ENCODE measurements at regions not wholly inside any gene's neighbourhood (a gene's known extent, or its start where the extent isn't known, plus 50 kb on each side); places are given as distances from the start of the nearest gene placed in this dataset.

DNA sequence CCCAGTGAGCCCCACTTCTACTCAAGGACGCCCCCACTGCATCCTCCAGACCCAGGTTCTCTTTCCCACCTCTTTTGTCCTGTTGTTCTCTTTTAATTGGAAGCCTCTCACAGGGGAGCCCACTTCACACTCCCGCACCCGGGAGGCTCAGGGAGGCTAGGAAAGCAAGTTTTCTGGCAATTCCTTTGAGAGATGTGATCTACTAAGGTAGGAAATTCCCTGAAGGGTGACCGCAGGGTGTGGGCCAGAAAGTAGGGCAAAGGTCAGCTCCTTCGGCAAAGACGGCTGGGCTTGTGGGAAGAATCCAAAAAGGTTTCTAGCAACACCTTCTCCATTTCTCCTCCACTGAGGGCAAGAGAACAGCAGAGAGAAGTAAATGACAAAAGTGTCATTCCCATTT, 98.1 kb upstream of the PTPN1 start:
- TF ChIP-seq, protein P1, sequence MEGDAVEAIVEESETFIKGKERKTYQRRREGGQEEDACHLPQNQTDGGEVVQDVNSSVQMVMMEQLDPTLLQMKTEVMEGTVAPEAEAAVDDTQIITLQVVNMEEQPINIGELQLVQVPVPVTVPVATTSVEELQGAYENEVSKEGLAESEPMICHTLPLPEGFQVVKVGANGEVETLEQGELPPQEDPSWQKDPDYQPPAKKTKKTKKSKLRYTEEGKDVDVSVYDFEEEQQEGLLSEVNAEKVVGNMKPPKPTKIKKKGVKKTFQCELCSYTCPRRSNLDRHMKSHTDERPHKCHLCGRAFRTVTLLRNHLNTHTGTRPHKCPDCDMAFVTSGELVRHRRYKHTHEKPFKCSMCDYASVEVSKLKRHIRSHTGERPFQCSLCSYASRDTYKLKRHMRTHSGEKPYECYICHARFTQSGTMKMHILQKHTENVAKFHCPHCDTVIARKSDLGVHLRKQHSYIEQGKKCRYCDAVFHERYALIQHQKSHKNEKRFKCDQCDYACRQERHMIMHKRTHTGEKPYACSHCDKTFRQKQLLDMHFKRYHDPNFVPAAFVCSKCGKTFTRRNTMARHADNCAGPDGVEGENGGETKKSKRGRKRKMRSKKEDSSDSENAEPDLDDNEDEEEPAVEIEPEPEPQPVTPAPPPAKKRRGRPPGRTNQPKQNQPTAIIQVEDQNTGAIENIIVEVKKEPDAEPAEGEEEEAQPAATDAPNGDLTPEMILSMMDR (IDR thresholded peaks at IDR 0.05) = no peak
- TF ChIP-seq, protein P2, sequence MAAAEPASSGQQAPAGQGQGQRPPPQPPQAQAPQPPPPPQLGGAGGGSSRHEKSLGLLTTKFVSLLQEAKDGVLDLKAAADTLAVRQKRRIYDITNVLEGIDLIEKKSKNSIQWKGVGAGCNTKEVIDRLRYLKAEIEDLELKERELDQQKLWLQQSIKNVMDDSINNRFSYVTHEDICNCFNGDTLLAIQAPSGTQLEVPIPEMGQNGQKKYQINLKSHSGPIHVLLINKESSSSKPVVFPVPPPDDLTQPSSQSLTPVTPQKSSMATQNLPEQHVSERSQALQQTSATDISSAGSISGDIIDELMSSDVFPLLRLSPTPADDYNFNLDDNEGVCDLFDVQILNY (CRISPR knock-in tag; IDR thresholded peaks at IDR 0.05) = no peak
- TF ChIP-seq ZNF138 (CRISPR knock-in tag; conservative IDR thresholded peaks at IDR 0.05) (no peak), CREB1 (CRISPR knock-in tag; IDR thresholded peaks at IDR 0.05) (no peak), SMAD4 (CRISPR knock-in tag; IDR thresholded peaks at IDR 0.05) (no peak), ELF4 (CRISPR knock-in tag; IDR thresholded peaks at IDR 0.05; ENCODE audit: low read depth) (no peak), NFYB (CRISPR knock-in tag; conservative IDR thresholded peaks at IDR 0.05; ENCODE audit: low read depth) (no peak)
- TF ChIP-seq, protein P3, sequence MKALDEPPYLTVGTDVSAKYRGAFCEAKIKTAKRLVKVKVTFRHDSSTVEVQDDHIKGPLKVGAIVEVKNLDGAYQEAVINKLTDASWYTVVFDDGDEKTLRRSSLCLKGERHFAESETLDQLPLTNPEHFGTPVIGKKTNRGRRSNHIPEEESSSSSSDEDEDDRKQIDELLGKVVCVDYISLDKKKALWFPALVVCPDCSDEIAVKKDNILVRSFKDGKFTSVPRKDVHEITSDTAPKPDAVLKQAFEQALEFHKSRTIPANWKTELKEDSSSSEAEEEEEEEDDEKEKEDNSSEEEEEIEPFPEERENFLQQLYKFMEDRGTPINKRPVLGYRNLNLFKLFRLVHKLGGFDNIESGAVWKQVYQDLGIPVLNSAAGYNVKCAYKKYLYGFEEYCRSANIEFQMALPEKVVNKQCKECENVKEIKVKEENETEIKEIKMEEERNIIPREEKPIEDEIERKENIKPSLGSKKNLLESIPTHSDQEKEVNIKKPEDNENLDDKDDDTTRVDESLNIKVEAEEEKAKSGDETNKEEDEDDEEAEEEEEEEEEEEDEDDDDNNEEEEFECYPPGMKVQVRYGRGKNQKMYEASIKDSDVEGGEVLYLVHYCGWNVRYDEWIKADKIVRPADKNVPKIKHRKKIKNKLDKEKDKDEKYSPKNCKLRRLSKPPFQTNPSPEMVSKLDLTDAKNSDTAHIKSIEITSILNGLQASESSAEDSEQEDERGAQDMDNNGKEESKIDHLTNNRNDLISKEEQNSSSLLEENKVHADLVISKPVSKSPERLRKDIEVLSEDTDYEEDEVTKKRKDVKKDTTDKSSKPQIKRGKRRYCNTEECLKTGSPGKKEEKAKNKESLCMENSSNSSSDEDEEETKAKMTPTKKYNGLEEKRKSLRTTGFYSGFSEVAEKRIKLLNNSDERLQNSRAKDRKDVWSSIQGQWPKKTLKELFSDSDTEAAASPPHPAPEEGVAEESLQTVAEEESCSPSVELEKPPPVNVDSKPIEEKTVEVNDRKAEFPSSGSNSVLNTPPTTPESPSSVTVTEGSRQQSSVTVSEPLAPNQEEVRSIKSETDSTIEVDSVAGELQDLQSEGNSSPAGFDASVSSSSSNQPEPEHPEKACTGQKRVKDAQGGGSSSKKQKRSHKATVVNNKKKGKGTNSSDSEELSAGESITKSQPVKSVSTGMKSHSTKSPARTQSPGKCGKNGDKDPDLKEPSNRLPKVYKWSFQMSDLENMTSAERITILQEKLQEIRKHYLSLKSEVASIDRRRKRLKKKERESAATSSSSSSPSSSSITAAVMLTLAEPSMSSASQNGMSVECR (CRISPR knock-in tag; IDR thresholded peaks at IDR 0.05; ENCODE audit: borderline replicate concordance) = no peak
- TF ChIP-seq, protein P4, sequence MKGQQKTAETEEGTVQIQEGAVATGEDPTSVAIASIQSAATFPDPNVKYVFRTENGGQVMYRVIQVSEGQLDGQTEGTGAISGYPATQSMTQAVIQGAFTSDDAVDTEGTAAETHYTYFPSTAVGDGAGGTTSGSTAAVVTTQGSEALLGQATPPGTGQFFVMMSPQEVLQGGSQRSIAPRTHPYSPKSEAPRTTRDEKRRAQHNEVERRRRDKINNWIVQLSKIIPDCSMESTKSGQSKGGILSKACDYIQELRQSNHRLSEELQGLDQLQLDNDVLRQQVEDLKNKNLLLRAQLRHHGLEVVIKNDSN (CRISPR knock-in tag; IDR thresholded peaks at IDR 0.05) = no peak

All from WTC11 (cell line).